ENCODE measurements at regions not wholly inside any gene's neighbourhood (a gene's known extent, or its start where the extent isn't known, plus 50 kb on each side); places are given as distances from the start of the nearest gene placed in this dataset.

DNA sequence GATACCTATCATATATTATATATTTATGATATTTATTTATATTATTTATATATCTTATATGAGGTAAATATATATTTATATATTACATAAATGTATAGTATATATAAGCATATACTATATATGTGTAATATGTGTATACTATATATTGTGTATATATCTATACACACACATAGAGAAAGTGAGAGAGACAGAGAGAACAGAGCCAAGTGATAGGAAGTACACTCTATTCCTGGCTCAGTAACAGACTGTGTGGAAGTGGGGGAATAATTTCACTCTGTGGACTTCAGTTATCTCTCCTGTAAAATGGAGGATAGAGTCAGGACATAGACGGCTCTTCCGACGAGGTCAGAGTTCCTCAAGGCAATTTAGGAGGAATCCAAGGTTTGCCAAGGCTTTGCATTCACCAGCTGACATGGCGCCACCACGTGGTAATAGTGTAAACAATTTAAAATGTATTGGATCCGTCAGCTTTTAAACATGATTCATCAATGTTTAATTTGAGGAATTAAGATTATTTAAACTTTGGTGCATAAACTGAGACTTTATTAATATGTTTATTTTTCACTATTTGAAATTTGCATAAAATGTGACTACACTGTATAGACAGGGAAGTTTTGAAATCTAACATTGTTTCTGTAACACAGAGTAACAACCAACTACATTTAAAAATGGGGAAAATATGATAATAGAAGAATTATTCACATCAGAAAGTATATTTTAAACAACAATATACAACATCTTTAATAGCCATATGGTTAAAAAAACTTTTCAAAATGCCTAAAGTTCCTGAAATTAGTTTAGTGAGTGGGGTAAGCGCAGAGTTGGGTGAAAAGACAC lies 75.4 kb upstream of the TMEM244 start:
- TF ChIP-seq CTCF (IDR thresholded peaks at IDR 0.05) (no peak), POLR2A (IDR thresholded peaks at IDR 0.05) (no peak)

All from lower leg skin (tissue), 3 donors.